DOHH2 (cell line): ENCODE measurements at regions not wholly inside any gene's neighbourhood (a gene's known extent, or its start where the extent isn't known, plus 50 kb on each side); places are given as distances from the start of the nearest gene placed in this dataset.

Experiments
- H3F3A ChIP-seq: fragments of 200-600 bp; sonication (generic), shearing (Covaris generic); 2 replicates; pipeline ENCODE4 v1.6.0; 2016; ENCODE audit warnings: antibody characterized with exemption, mild to moderate bottlenecking; ENCODE audit not compliant: control insufficient read depth, insufficient read depth
- H3K27ac ChIP-seq: fragments of 200-600 bp; sonication (generic); 2 replicates; pipeline ENCODE4 v1.5.1; 2014; ENCODE audit warnings: low read depth, mild to moderate bottlenecking, low read length, moderate library complexity
- H3K27me3 ChIP-seq: fragments of 200-600 bp; sonication (generic); 2 replicates; pipeline ENCODE4 v1.6.1; 2014; ENCODE audit warnings: mild to moderate bottlenecking, low read length, mixed read lengths; ENCODE audit not compliant: control insufficient read depth
- H3K36me3 ChIP-seq: fragments of 200-600 bp; sonication (generic); 2 replicates; pipeline ENCODE4 v1.6.1; 2014; ENCODE audit warnings: mild to moderate bottlenecking, low read length, moderate library complexity, mixed read lengths; ENCODE audit not compliant: control insufficient read depth
- H3K4me1 ChIP-seq: fragments of 200-600 bp; sonication (generic); 2 replicates; pipeline ENCODE4 v1.6.1; 2014; ENCODE audit warnings: mild to moderate bottlenecking, low read length, mixed read lengths; ENCODE audit not compliant: control insufficient read depth
- H3K4me2 ChIP-seq: fragments of 200-600 bp; sonication (generic); 2 replicates; pipeline ENCODE4 v1.6.0; 2014; ENCODE audit warnings: mild to moderate bottlenecking, low read length, moderate library complexity
- H3K4me3 ChIP-seq: fragments of 200-600 bp; sonication (generic); 2 replicates; pipeline ENCODE4 v1.5.1; 2014; ENCODE audit warnings: mild to moderate bottlenecking, low read length, mixed read lengths
- H3K79me2 ChIP-seq: fragments of 200-600 bp; sonication (generic); 2 replicates; pipeline ENCODE4 v1.6.1; 2014; ENCODE audit warnings: mild to moderate bottlenecking, low read length, mixed read lengths; ENCODE audit not compliant: control insufficient read depth
- H3K9me2 ChIP-seq: fragments of 200-600 bp; sonication (generic); replicated peaks from 2 replicates; pipeline ENCODE4 v1.6.1; 2014; ENCODE audit warnings: mild to moderate bottlenecking, low read length, mixed read lengths; ENCODE audit not compliant: control insufficient read depth
- H3K9me3 ChIP-seq: fragments of 200-600 bp; sonication (generic); 2 replicates; pipeline ENCODE4 v1.6.1; 2014; ENCODE audit warnings: antibody characterized with exemption, low read length, mixed read lengths; ENCODE audit not compliant: control insufficient read depth, insufficient read depth
- H4K20me1 ChIP-seq: fragments of 200-600 bp; sonication (generic); 2 replicates; pipeline ENCODE4 v1.6.0; 2014; ENCODE audit warnings: low read depth, mild to moderate bottlenecking, antibody characterized with exemption, low read length, moderate library complexity; ENCODE audit not compliant: control insufficient read depth, insufficient read depth
- CTCF ChIP-seq: fragments of 200-600 bp; sonication (generic); IDR thresholded peaks from one replicate; pipeline ENCODE4 v1.5.1; 2014; ENCODE audit warnings: antibody characterized with exemption, mild to moderate bottlenecking, low read depth, low read length; ENCODE audit not compliant: poor library complexity, severe bottlenecking
- EZH2phosphoT487 ChIP-seq: fragments of 200-600 bp; sonication (generic); IDR thresholded peaks from 2 replicates; pipeline ENCODE4 v1.6.1; 2017; ENCODE audit warnings: borderline replicate concordance, mild to moderate bottlenecking, antibody characterized with exemption, low read length, moderate library complexity, mixed read lengths

DNA sequence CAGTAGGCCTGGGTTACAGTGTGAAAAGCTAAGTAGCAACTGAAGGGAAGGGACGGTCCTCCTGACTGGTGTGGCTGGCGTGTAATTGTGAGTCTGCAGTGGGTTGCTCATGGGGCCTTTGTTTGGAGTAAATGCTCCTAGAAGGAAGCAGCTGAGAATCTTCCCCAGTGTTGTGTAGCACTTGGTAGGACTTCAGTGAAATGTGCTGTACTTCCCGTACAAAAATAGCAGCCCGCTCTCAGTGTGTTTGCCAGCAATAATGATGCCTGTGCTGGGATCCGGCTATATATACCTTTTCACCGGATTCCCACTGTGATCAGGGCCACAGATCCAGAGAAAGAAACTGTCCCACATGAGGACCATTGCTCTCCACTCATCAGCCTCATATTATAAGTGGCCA lies 175.7 kb upstream of the NTM start:
- no peak overlapping the region for H3K4me2 ChIP-seq
- no peaks in the 10 kb centered on the region for H4K20me1 ChIP-seq
- H3K9me3 ChIP-seq, result no peaks in the 10 kb centered on the region
- H3K4me3 ChIP-seq, result no peak overlapping the region
- H3K79me2 ChIP-seq, result no peaks in the 10 kb centered on the region
- no peak overlapping the region for H3K27ac ChIP-seq
- no peaks in the 10 kb centered on the region for H3K27me3 ChIP-seq
- no peaks in the 10 kb centered on the region for H3F3A ChIP-seq
- TF ChIP-seq CTCF (no peak), EZH2phosphoT487 (no peak)
- H3K9me2 ChIP-seq, result no peaks in the 10 kb centered on the region
- no peaks in the 10 kb centered on the region for H3K4me1 ChIP-seq
- H3K36me3 ChIP-seq, result no peaks in the 10 kb centered on the region

- TF ChIP-seq CTCF (no peak), EZH2phosphoT487 (no peak)
- no peaks in the 10 kb centered on the region for H3K4me1 ChIP-seq
- H3K27me3 ChIP-seq, result no peaks in the 10 kb centered on the region
- no peaks in the 10 kb centered on the region for H3K9me3 ChIP-seq
- no peak overlapping the region for H3K4me2 ChIP-seq
- H3K27ac ChIP-seq, result no peak overlapping the region
- no peaks in the 10 kb centered on the region for H3K79me2 ChIP-seq
- no peak overlapping the region for H3K4me3 ChIP-seq
- H3F3A ChIP-seq, result no peaks in the 10 kb centered on the region
- H3K36me3 ChIP-seq, result no peaks in the 10 kb centered on the region
- no peaks in the 10 kb centered on the region for H4K20me1 ChIP-seq
- no peaks in the 10 kb centered on the region for H3K9me2 ChIP-seq
These were observed 174.5 kb upstream of the NTM start for GRCh38 chr11:131195661-131196517.

DNA sequence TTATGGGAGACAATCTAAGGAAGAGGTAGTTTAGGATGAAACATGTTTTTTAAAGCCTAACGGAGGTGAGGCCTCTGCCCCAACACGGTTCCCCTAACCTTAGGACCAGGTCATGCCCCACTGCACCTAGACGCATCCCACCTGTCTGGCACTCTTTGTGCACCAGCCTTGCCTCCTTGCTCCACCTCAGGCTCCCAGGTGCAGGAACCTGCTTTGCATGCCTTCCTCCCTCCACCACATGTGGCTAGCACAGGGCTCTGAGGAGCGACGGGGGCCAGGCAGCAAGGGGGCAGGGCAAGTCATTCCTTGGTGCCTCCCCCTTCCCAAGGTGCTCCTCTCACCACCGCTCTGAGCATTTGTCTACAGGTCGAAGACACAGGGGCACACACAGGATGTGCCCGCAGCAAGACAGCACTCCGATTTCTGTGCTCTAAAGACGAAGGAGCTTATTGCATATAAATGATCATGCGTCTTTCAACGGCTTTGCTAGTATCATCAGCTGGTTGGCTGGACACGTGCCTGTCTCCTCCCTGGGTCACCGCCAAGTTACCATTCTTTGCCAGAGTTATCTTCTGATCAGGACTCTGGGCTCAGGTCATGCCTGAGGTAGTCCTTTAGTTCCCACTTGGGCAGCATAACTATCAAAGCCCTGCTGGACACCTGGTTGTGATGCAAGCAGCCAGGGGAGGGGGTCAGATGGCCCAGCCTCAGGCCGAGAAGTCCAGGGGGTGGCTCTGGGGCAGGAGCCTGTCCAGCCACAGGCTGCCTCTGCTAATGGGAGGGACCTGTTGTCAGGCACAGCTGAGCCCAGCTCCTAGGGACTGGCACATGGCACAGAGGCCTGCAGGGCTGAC lies 172.0 kb upstream of the NTM start:
- no peak overlapping the region for H3K4me3 ChIP-seq
- no peaks in the 10 kb centered on the region for H4K20me1 ChIP-seq
- no peak overlapping the region for H3K4me2 ChIP-seq
- H3K79me2 ChIP-seq, result no peaks in the 10 kb centered on the region
- TF ChIP-seq CTCF (no peak), EZH2phosphoT487 (no peak)
- no peaks in the 10 kb centered on the region for H3K9me3 ChIP-seq
- no peaks in the 10 kb centered on the region for H3K27me3 ChIP-seq
- no peak overlapping the region for H3K27ac ChIP-seq
- H3K4me1 ChIP-seq, result no peaks in the 10 kb centered on the region
- no peaks in the 10 kb centered on the region for H3F3A ChIP-seq
- H3K36me3 ChIP-seq, result no peaks in the 10 kb centered on the region
- H3K9me2 ChIP-seq, result no peaks in the 10 kb centered on the region
